DND-41 (cell line): ENCODE measurements at regions not wholly inside any gene's neighbourhood (a gene's known extent, or its start where the extent isn't known, plus 50 kb on each side); places are given as distances from the start of the nearest gene placed in this dataset.

Experiments used
- ATAC-seq: fragments of 200-7000 bp; cut with Tn5 transposase; 3 replicates; pipeline ENCODE4 v1.9.1; 2021; ENCODE audit warnings: low read depth; ENCODE audit not compliant: insufficient read depth
- DNase-seq: peaks from one replicate; pipeline ENCODE4 v3.0.0-alpha.2; 2020
- H2AFZ ChIP-seq: 2 replicates; pipeline ENCODE4 v1.6.0; 2012; ENCODE audit warnings: low read depth, low read length
- H3K27ac ChIP-seq: 2 replicates; pipeline ENCODE4 v1.5.1; 2012; ENCODE audit warnings: low read length, inconsistent platforms
- H3K27me3 ChIP-seq: fragments of 200-600 bp; sonication (generic); 2 replicates; pipeline ENCODE4 v1.6.0; 2012; ENCODE audit warnings: low read length, mild to moderate bottlenecking, inconsistent platforms; ENCODE audit not compliant: insufficient read depth, poor library complexity
- H3K36me3 ChIP-seq: 2 replicates; pipeline ENCODE4 v1.5.1; 2012; ENCODE audit warnings: low read length, inconsistent platforms; ENCODE audit not compliant: insufficient read depth
- H3K4me1 ChIP-seq: 2 replicates; pipeline ENCODE4 v1.5.1; 2012; ENCODE audit warnings: mild to moderate bottlenecking, low read length; ENCODE audit not compliant: insufficient read depth
- H3K4me2 ChIP-seq: 2 replicates; pipeline ENCODE4 v1.6.0; 2012; ENCODE audit warnings: mild to moderate bottlenecking, moderate library complexity, low read length, inconsistent platforms; ENCODE audit not compliant: insufficient read depth
- H3K4me3 ChIP-seq, 2 experiments: fragments of 200-600 bp in 1 of 2; shearing (Covaris generic) in 1 of 2; 2 replicates each; pipeline ENCODE4 v1.5.1; 2012 to 2016; ENCODE audit warnings: inconsistent platforms in 2 of 2, low read length in 2 of 2, mild to moderate bottlenecking in 2 of 2, low read depth in 1 of 2, moderate library complexity in 1 of 2
- H3K79me2 ChIP-seq: 2 replicates; pipeline ENCODE4 v1.6.0; 2012; ENCODE audit warnings: low read length, inconsistent platforms; ENCODE audit not compliant: insufficient read depth
- H3K9ac ChIP-seq: 2 replicates; pipeline ENCODE4 v1.6.0; 2012; ENCODE audit warnings: low read depth, mild to moderate bottlenecking, inconsistent platforms, low read length, moderate library complexity
- H3K9me3 ChIP-seq: 2 replicates; pipeline ENCODE4 v1.5.1; 2012; ENCODE audit warnings: low read length, moderate library complexity, mild to moderate bottlenecking, inconsistent platforms; ENCODE audit not compliant: insufficient read depth, severe bottlenecking
- H4K20me1 ChIP-seq: 2 replicates; pipeline ENCODE4 v1.6.0; 2012; ENCODE audit warnings: low read length; ENCODE audit not compliant: insufficient read depth
- CTCF ChIP-seq: IDR thresholded peaks from 2 replicates; pipeline ENCODE4 v1.5.1; 2012; ENCODE audit warnings: borderline replicate concordance, low read length, moderate library complexity, mild to moderate bottlenecking; ENCODE audit not compliant: poor library complexity, severe bottlenecking; ENCODE audit errors: extremely low read depth
- EZH2 ChIP-seq: IDR thresholded peaks from 3 replicates; pipeline ENCODE4 v1.6.1; 2012; ENCODE audit warnings: borderline replicate concordance, low read depth, mild to moderate bottlenecking, moderate library complexity, low read length, inconsistent platforms; ENCODE audit not compliant: severe bottlenecking

- H3K79me2 ChIP-seq = no peaks in the 10 kb centered on the region
- no peak overlapping the region for H3K9ac ChIP-seq
- H3K36me3 ChIP-seq = no peaks in the 10 kb centered on the region
- H3K4me2 ChIP-seq = no peak overlapping the region
- H3K4me1 ChIP-seq = no peaks in the 10 kb centered on the region
- H3K9me3 ChIP-seq = no peaks in the 10 kb centered on the region
- no peaks in the 10 kb centered on the region for H3K27me3 ChIP-seq
- H3K4me3 ChIP-seq = no peak overlapping the region
- TF ChIP-seq EZH2 = no peak
- TF ChIP-seq CTCF = no peak
- no peak for ATAC-seq
- no peak for DNase-seq
- no peaks in the 10 kb centered on the region for H4K20me1 ChIP-seq
- H2AFZ ChIP-seq = no peak overlapping the region
- no peak overlapping the region for H3K27ac ChIP-seq
These were observed 59.2 kb upstream of the TFAP2D start for GRCh38 chr6:50654155-50654554.

GRCh38 chr6:50655848-50656453 lies 57.4 kb upstream of the TFAP2D start:
- Histone ChIP-seq H3K36me3 (no peaks in the 10 kb centered on the region), H3K27me3 (no peaks in the 10 kb centered on the region), H3K4me2 (no peak overlapping the region), H3K4me1 (no peaks in the 10 kb centered on the region), H3K79me2 (no peaks in the 10 kb centered on the region), H3K27ac (no peak overlapping the region), H3K9ac (no peak overlapping the region), H4K20me1 (no peaks in the 10 kb centered on the region), H3K4me3 (no peak overlapping the region), H3K9me3 (no peaks in the 10 kb centered on the region), H2AFZ (no peak overlapping the region)
- TF ChIP-seq CTCF = peak; percentile 65
- no peak for TF ChIP-seq EZH2
- DNase-seq (no peak), ATAC-seq (no peak)

GRCh38 chr6:50657513-50657912 lies 55.8 kb upstream of the TFAP2D start:
- ATAC-seq = no peak

GRCh38 chr6:50658561-50658960 lies 54.8 kb upstream of the TFAP2D start:
- H3K27me3 ChIP-seq = no peaks in the 10 kb centered on the region
- no peak overlapping the region for H3K4me2 ChIP-seq
- no peaks in the 10 kb centered on the region for H3K4me1 ChIP-seq
- ATAC-seq = no peak
- H3K36me3 ChIP-seq = no peaks in the 10 kb centered on the region
- no peak overlapping the region for H3K27ac ChIP-seq
- no peak for DNase-seq
- no peaks in the 10 kb centered on the region for H4K20me1 ChIP-seq
- H3K4me3 ChIP-seq = no peak overlapping the region
- no peak overlapping the region for H3K9ac ChIP-seq
- H2AFZ ChIP-seq = no peak overlapping the region
- no peaks in the 10 kb centered on the region for H3K9me3 ChIP-seq
- no peaks in the 10 kb centered on the region for H3K79me2 ChIP-seq
- TF ChIP-seq CTCF (no peak), EZH2 (no peak)

More at GRCh38 chr6:50657513-50657912, 55.8 kb upstream of the TFAP2D start:
- Histone ChIP-seq H3K27ac (no peak overlapping the region), H3K4me1 (no peaks in the 10 kb centered on the region), H4K20me1 (no peaks in the 10 kb centered on the region), H3K9ac (no peak overlapping the region), H2AFZ (no peak overlapping the region), H3K79me2 (no peaks in the 10 kb centered on the region), H3K27me3 (no peaks in the 10 kb centered on the region), H3K4me2 (no peak overlapping the region), H3K4me3 (no peak overlapping the region), H3K9me3 (no peaks in the 10 kb centered on the region), H3K36me3 (no peaks in the 10 kb centered on the region)
- no peak for DNase-seq
- TF ChIP-seq EZH2 = no peak
